PC-3 (cell line): ENCODE measurements at regions not wholly inside any gene's neighbourhood (a gene's known extent, or its start where the extent isn't known, plus 50 kb on each side); places are given as distances from the start of the nearest gene placed in this dataset.

Experiments
- ATAC-seq: fragments of 200-7000 bp; cut with Tn5 transposase; 2 replicates; pipeline ENCODE4 v1.9.1; 2020; ENCODE audit warnings: mild to moderate bottlenecking, moderate library complexity
- BruUV-seq: library from RNA; stranded (reverse); fragments of 400-500 nt; replicated peaks from 2 replicates; lab custom pipeline; 2021; lab: Mats Ljungman, UMichigan
- CTCF ChIA-PET: fragments of 300-600 bp; sonication (Branson Sonifier 250); formaldehyde crosslinking; loops from one replicate; lab custom pipeline; 2022; ENCODE audit warnings: antibody characterized with exemption; lab: Charles Lee
- POLR2A ChIA-PET: fragments of 300-600 bp; sonication (Branson Sonifier 250); formaldehyde crosslinking; loops from one replicate; lab custom pipeline; 2022; ENCODE audit warnings: antibody characterized with exemption; ENCODE audit not compliant: unreplicated experiment; lab: Charles Lee
- DNase-seq: peaks from one replicate; pipeline ENCODE4 v3.0.0-alpha.2; 2015
- H2AFZ ChIP-seq: fragments of 300-600 bp; sonication (generic); 2 replicates; pipeline ENCODE4 v1.6.0; 2016; ENCODE audit warnings: antibody characterized with exemption, low read length
- H3F3A ChIP-seq: fragments of 300-600 bp; sonication (generic); one replicate; pipeline ENCODE4 v1.6.0; 2017; ENCODE audit warnings: antibody characterized with exemption, low read length, control low read depth, mild to moderate bottlenecking; ENCODE audit not compliant: unreplicated experiment
- H3K27ac ChIP-seq: fragments of 300-600 bp; sonication (generic); 2 replicates; pipeline ENCODE4 v1.5.1; 2016; ENCODE audit warnings: mild to moderate bottlenecking, low read length
- H3K27me3 ChIP-seq: fragments of 300-600 bp; sonication (generic); 2 replicates; pipeline ENCODE4 v1.6.1; 2016; ENCODE audit warnings: low read length, mixed read lengths
- H3K36me3 ChIP-seq: fragments of 300-600 bp; sonication (generic); 2 replicates; pipeline ENCODE4 v1.6.1; 2016; ENCODE audit warnings: low read depth, mixed run types, low read length, mixed read lengths
- H3K4me1 ChIP-seq: fragments of 300-600 bp; sonication (generic); 2 replicates; pipeline ENCODE4 v1.5.1; 2016; ENCODE audit warnings: low read length; ENCODE audit not compliant: insufficient read depth
- H3K4me2 ChIP-seq: fragments of 300-600 bp; sonication (generic); 2 replicates; pipeline ENCODE4 v1.6.0; 2016; ENCODE audit warnings: low read length
- H3K4me3 ChIP-seq: fragments of 300-600 bp; sonication (generic); 2 replicates; pipeline ENCODE4 v1.5.1; 2016; ENCODE audit warnings: mild to moderate bottlenecking, low read length, mixed read lengths
- H3K79me2 ChIP-seq: fragments of 300-600 bp; sonication (generic); 2 replicates; pipeline ENCODE4 v1.6.1; 2017; ENCODE audit warnings: low read length, mixed read lengths
- H3K9ac ChIP-seq: fragments of 300-600 bp; sonication (generic); 2 replicates; pipeline ENCODE4 v1.6.0; 2016; ENCODE audit warnings: mild to moderate bottlenecking, low read length
- H3K9me2 ChIP-seq: fragments of 300-600 bp; sonication (generic); replicated peaks from 2 replicates; pipeline ENCODE4 v1.6.1; 2016; ENCODE audit warnings: mixed run types, low read length, mixed read lengths
- H3K9me3 ChIP-seq: fragments of 300-600 bp; sonication (generic); 2 replicates; pipeline ENCODE4 v1.6.1; 2016; ENCODE audit warnings: low read length, mixed read lengths
- H4K20me1 ChIP-seq: fragments of 300-600 bp; sonication (generic); 2 replicates; pipeline ENCODE4 v1.6.1; 2016; ENCODE audit warnings: low read length, mixed read lengths
- CTCF ChIP-seq: fragments of 300-600 bp; sonication (generic); conservative IDR thresholded peaks from 2 replicates; pipeline ENCODE4 v1.5.1; 2017; ENCODE audit warnings: antibody characterized with exemption, low read depth, mild to moderate bottlenecking, low read length
- EZH2 ChIP-seq: fragments of 300-600 bp; sonication (generic); IDR thresholded peaks from one replicate; pipeline ENCODE4 v1.6.1; 2017; ENCODE audit warnings: antibody characterized with exemption, mild to moderate bottlenecking, low read length; ENCODE audit not compliant: unreplicated experiment
- EZH2phosphoT487 ChIP-seq: fragments of 300-600 bp; sonication (generic); IDR thresholded peaks from 2 replicates; pipeline ENCODE4 v1.6.1; 2018; ENCODE audit warnings: mild to moderate bottlenecking, antibody characterized with exemption, low read length, borderline replicate concordance
- intact Hi-C: fragments of 100-400 bp; cut with micrococcal nuclease; formaldehyde crosslinking; loops from 2 replicates; pipeline ENCODE4 v1.9.0; 2023

DNA sequence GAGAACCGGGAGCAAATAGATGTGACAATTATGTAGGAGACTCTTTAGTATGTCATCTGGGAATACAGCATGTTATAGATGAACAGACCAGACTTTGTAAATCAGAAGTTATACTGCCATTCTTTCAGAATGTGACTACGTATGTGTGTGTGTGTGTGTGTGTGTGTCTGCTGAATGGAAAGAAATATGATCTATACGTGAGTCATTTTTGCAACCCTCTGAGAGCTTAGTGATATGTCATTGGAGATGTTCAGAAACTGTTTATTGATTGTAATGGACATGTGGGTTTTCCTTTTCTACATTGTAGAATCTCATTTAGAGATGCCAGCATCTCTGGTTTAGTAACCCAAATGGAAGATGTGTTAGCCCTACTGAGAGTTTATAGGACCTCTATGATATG lies 731.5 kb downstream of the TLE1 start:
- Histone ChIP-seq H3K27ac (no peak overlapping the region), H2AFZ (no peak overlapping the region), H3K36me3 (no peaks in the 10 kb centered on the region), H3K27me3 (no peaks in the 10 kb centered on the region), H3K9me2 (no peaks in the 10 kb centered on the region), H3K4me2 (no peak overlapping the region), H3K4me1 (no peaks in the 10 kb centered on the region), H4K20me1 (no peaks in the 10 kb centered on the region), H3K4me3 (no peak overlapping the region), H3K9me3 (no peaks in the 10 kb centered on the region), H3K9ac (no peak overlapping the region), H3F3A (no peaks in the 10 kb centered on the region), H3K79me2 (no peaks in the 10 kb centered on the region)
- TF ChIP-seq CTCF, result no peak
- TF ChIP-seq EZH2, result no peak
- no peak for TF ChIP-seq EZH2phosphoT487
- DNase-seq (no peak), ATAC-seq (no peak)
- intact Hi-C loops, result no loop called here
- POLR2A ChIA-PET, result no interaction called here
- CTCF ChIA-PET, result no interaction called here
- BruUV-seq, result no TSS peak

DNA sequence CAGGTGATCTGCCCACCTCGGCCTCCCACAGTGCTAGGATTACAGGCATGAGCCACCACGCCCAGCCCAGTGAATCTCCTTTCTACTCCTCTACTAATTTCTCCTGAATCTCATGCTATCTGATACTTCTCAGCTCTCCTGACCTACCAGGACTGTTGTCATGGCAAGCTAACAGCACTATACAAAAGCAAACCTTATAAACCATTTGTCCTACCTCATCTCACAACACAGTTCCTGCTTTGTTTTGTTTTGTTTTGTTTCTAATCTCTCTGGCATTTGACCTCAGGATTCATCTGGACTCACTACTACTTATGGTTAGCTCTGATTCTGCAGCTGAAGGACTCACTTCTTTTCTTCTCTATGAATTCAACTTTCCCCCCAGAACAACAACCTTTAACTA lies 734.8 kb downstream of the TLE1 start:
- Histone ChIP-seq H3K27me3 (no peaks in the 10 kb centered on the region), H3K4me1 (no peaks in the 10 kb centered on the region), H3K9ac (no peak overlapping the region), H3K4me2 (no peak overlapping the region), H3F3A (no peaks in the 10 kb centered on the region), H3K36me3 (no peaks in the 10 kb centered on the region), H4K20me1 (no peaks in the 10 kb centered on the region), H3K9me2 (no peaks in the 10 kb centered on the region), H3K27ac (no peak overlapping the region), H2AFZ (no peak overlapping the region), H3K9me3 (no peaks in the 10 kb centered on the region), H3K79me2 (no peaks in the 10 kb centered on the region), H3K4me3 (no peak overlapping the region)
- no TSS peak for BruUV-seq
- intact Hi-C loops, result no loop called here
- CTCF ChIA-PET, result no interaction called here
- peak; percentile 1 for DNase-seq
- POLR2A ChIA-PET, result no interaction called here
- no peak for ATAC-seq
- no peak for TF ChIP-seq CTCF
- TF ChIP-seq EZH2, result no peak
- no peak for TF ChIP-seq EZH2phosphoT487

- no TSS peak for BruUV-seq
- Histone ChIP-seq H3K27me3 (no peaks in the 10 kb centered on the region), H3K36me3 (no peaks in the 10 kb centered on the region), H3F3A (no peaks in the 10 kb centered on the region), H4K20me1 (no peaks in the 10 kb centered on the region), H3K79me2 (no peaks in the 10 kb centered on the region), H3K27ac (no peak overlapping the region), H2AFZ (no peak overlapping the region), H3K9me2 (no peaks in the 10 kb centered on the region), H3K4me3 (no peak overlapping the region), H3K4me1 (no peaks in the 10 kb centered on the region), H3K4me2 (no peak overlapping the region), H3K9ac (no peak overlapping the region), H3K9me3 (no peaks in the 10 kb centered on the region)
- CTCF ChIA-PET, result no interaction called here
- DNase-seq (no peak), ATAC-seq (no peak)
- POLR2A ChIA-PET, result no interaction called here
- intact Hi-C loops, result no loop called here
- TF ChIP-seq EZH2 (no peak), CTCF (no peak), EZH2phosphoT487 (no peak)
Measured at GRCh38 chr9:80952363-80952922, 736.9 kb downstream of the TLE1 start.
